Endothelial cell of umbilical vein (primary cell): ENCODE measurements at regions not wholly inside any gene's neighbourhood (a gene's known extent, or its start where the extent isn't known, plus 50 kb on each side); places are given as distances from the start of the nearest gene placed in this dataset.

ENCODE experiments used
- BruUV-seq: library from RNA; stranded (reverse); fragments of 400-500 nt; replicated peaks from 2 replicates; lab custom pipeline; 2021; lab: Mats Ljungman, UMichigan
- CTCF ChIA-PET: fragments of 300-600, 350-600 bp; sonication (Branson Sonifier 250); formaldehyde crosslinking; loops from one replicate; lab custom pipeline; 2021; ENCODE audit warnings: antibody characterized with exemption, inconsistent platforms; lab: Charles Lee
- POLR2A ChIA-PET: fragments of 300-600, 350-600 bp; sonication (Branson Sonifier 250); formaldehyde crosslinking; loops from one replicate; lab custom pipeline; 2021; ENCODE audit warnings: antibody characterized with exemption, inconsistent platforms; lab: Charles Lee
- DNase-seq: peaks from one replicate; pipeline ENCODE4 v3.0.0-alpha.2; 2011; ENCODE audit warnings: low read depth, low spot score
- FAIRE-seq: peaks from 2 replicates; lab custom pipeline; 2011; peaks lifted over from hg19 to GRCh38; lab: Jason Lieb, UNC
- H2AFZ ChIP-seq: 2 replicates; pipeline ENCODE4 v1.6.0; 2012; ENCODE audit warnings: low read depth, low read length, control low read depth, inconsistent platforms
- H3K27ac ChIP-seq: 2 replicates; pipeline ENCODE4 v1.5.1; 2011; ENCODE audit warnings: low read depth, mild to moderate bottlenecking, control low read depth, low read length, moderate library complexity; ENCODE audit not compliant: insufficient read depth
- H3K27me3 ChIP-seq, 2 experiments: 2 replicates each; pipeline versions ENCODE4 v1.6.0 to v1.6.1; 2011; ENCODE audit warnings: low read length in 2 of 2, mixed read lengths in 1 of 2; ENCODE audit not compliant: control insufficient read depth in 2 of 2, insufficient read depth in 2 of 2
- H3K36me3 ChIP-seq, 2 experiments: 2 replicates in 1 of 2; 3 replicates in 1 of 2; pipeline ENCODE4 v1.5.1; 2011; ENCODE audit warnings: low read length in 2 of 2, mild to moderate bottlenecking in 1 of 2, moderate library complexity in 1 of 2; ENCODE audit not compliant: control insufficient read depth in 2 of 2, insufficient read depth in 2 of 2; ENCODE audit errors: extremely low read depth in 1 of 2
- H3K4me1 ChIP-seq: 3 replicates; pipeline ENCODE4 v1.5.1; 2011; ENCODE audit warnings: mild to moderate bottlenecking, low read length; ENCODE audit not compliant: control insufficient read depth, insufficient read depth; ENCODE audit errors: extremely low read depth
- H3K4me2 ChIP-seq: 2 replicates; pipeline ENCODE4 v1.6.1; 2011; ENCODE audit warnings: low read length, control low read depth, mixed read lengths; ENCODE audit not compliant: insufficient read depth
- H3K4me3 ChIP-seq, 3 experiments: fragments of 200-600 bp in 1 of 3; sonication (generic), shearing (Covaris generic) in 1 of 3; replicated peaks in 1 of 3; 2 replicates each; pipeline ENCODE4 v1.5.1; 2011 to 2016; ENCODE audit warnings: control low read depth in 3 of 3, low read length in 3 of 3, mild to moderate bottlenecking in 2 of 3, inconsistent platforms in 1 of 3, low read depth in 1 of 3, moderate library complexity in 1 of 3; ENCODE audit not compliant: insufficient read depth in 1 of 3
- H3K79me2 ChIP-seq: 2 replicates; pipeline ENCODE4 v1.6.0; 2012; ENCODE audit warnings: low read length, inconsistent platforms; ENCODE audit not compliant: control insufficient read depth, insufficient read depth
- H3K9ac ChIP-seq: replicated peaks from 2 replicates; pipeline ENCODE3; 2011; ENCODE audit warnings: low read length, control low read depth; ENCODE audit not compliant: insufficient read depth; ENCODE audit errors: extremely low read depth
- H3K9me1 ChIP-seq: replicated peaks from 3 replicates; pipeline ENCODE4 v1.6.0; 2011; ENCODE audit warnings: mild to moderate bottlenecking, low read length; ENCODE audit not compliant: control insufficient read depth, insufficient read depth; ENCODE audit errors: extremely low read depth
- H3K9me3 ChIP-seq: replicated peaks from 2 replicates; pipeline ENCODE4 v1.5.1; 2012; ENCODE audit warnings: low read length, inconsistent platforms; ENCODE audit not compliant: control insufficient read depth, insufficient read depth
- H4K20me1 ChIP-seq: replicated peaks from 2 replicates; pipeline ENCODE3; 2011; ENCODE audit warnings: mild to moderate bottlenecking, low read length; ENCODE audit not compliant: control insufficient read depth, insufficient read depth; ENCODE audit errors: extremely low read depth
- EZH2 ChIP-seq: IDR thresholded peaks from 2 replicates; pipeline ENCODE4 v1.6.1; 2012; ENCODE audit warnings: borderline replicate concordance, low read depth, mild to moderate bottlenecking, moderate library complexity, low read length, inconsistent platforms; ENCODE audit not compliant: severe bottlenecking
- FOS ChIP-seq: IDR thresholded peaks from 2 replicates; pipeline ENCODE4 v1.6.1; 2011; ENCODE audit warnings: mild to moderate bottlenecking, low read length, moderate library complexity, borderline replicate concordance; ENCODE audit not compliant: insufficient read depth
- GATA2 ChIP-seq: IDR thresholded peaks from 2 replicates; pipeline ENCODE4 v1.7.0; 2011; ENCODE audit warnings: low read depth, mild to moderate bottlenecking, moderate library complexity, mixed read lengths, low read length; ENCODE audit not compliant: insufficient read length, insufficient read depth
- JUN ChIP-seq: IDR thresholded peaks from 2 replicates; pipeline ENCODE4 v1.6.1; 2011; ENCODE audit warnings: borderline replicate concordance, low read depth; ENCODE audit not compliant: insufficient read length, insufficient read depth
- MYC ChIP-seq: IDR thresholded peaks from one replicate; pipeline ENCODE4 v1.6.1; 2011; ENCODE audit warnings: mild to moderate bottlenecking, low read depth, low read length
- POLR2A ChIP-seq: IDR thresholded peaks from 2 replicates; pipeline ENCODE4 v1.6.1; 2012; ENCODE audit warnings: low read depth, mild to moderate bottlenecking, control low read depth, low read length
- POLR2AphosphoS5 ChIP-seq: IDR thresholded peaks from 2 replicates; pipeline ENCODE4 v1.6.1; 2012; ENCODE audit warnings: low read depth, mild to moderate bottlenecking, control low read depth, low read length, moderate library complexity; ENCODE audit not compliant: insufficient read depth
- dilution Hi-C: fragments of 300-500 bp; cut with MboI; formaldehyde crosslinking; loops from one replicate; pipeline ENCODE4 v1.15.0; 2019; ENCODE audit warnings: low sequenced_read_pairs; ENCODE audit not compliant: extremely low pct_ligation_motif_present
- intact Hi-C: fragments of 100-400 bp; cut with micrococcal nuclease; formaldehyde crosslinking; loops from one replicate; pipeline ENCODE4 v1.10.0; 2022
- TF ChIP-seq, protein P1 (sequence below): IDR thresholded peaks from 2 replicates; pipeline ENCODE4 v1.6.1; 2011; ENCODE audit not compliant: insufficient read depth, insufficient read length
- TF ChIP-seq, protein P2 (sequence below), 2 donors: IDR thresholded peaks; 1 replicate in 1 of 2; 2 replicates in 1 of 2; pipeline ENCODE4 v1.5.1; 2011; ENCODE audit warnings: low read length in 2 of 2, mild to moderate bottlenecking in 2 of 2, moderate library complexity in 2 of 2, control low read depth in 1 of 2, inconsistent platforms in 1 of 2, low read depth in 1 of 2; ENCODE audit not compliant: insufficient read depth in 1 of 2; ENCODE audit errors: extremely low read depth in 1 of 2

DNA sequence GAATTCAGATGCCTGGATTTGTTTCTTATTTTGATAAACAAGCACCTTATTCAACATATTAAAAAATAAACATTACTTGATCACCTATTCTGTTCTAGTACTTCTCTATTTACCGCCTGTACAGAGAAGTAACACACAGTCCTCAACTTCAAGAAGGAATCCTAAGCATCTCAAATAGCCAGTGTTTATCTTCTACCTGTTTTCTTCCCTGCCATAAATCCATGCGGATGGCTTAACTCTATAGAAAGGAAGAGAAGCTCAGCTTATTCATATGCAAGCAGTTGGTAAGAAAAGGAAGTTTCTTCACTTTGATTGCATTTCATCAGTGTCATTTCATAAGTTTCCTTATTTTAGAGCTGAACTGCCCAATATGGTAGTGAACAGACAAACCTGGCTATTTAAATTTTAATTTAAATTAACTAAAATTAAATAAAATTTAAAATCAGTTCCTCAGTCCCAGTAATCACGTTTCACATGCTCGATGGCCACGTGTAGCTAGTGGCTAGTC lies 210.0 kb upstream of the PEX5L start:
- no peaks in the 10 kb centered on the region for H3K27me3 ChIP-seq
- no peaks in the 10 kb centered on the region for H3K9me3 ChIP-seq
- intact Hi-C loops (loop anchor here (10.0 kb wide), 1 partner anchor 318 kb away; no protein-coding TSS in a partner anchor), dilution Hi-C loops (no loop called here)
- no TSS peak for BruUV-seq
- no peak overlapping the region for H3K27ac ChIP-seq
- no peaks in the 10 kb centered on the region for H3K36me3 ChIP-seq
- H3K9ac ChIP-seq: no peak overlapping the region
- DNase-seq (no peak), FAIRE-seq (no peak)
- no peak overlapping the region for H3K4me3 ChIP-seq
- H4K20me1 ChIP-seq: no peaks in the 10 kb centered on the region
- no peaks in the 10 kb centered on the region for H3K4me1 ChIP-seq
- H3K9me1 ChIP-seq: no peaks in the 10 kb centered on the region
- no peaks in the 10 kb centered on the region for H3K79me2 ChIP-seq
- H3K4me2 ChIP-seq: no peak overlapping the region
- TF ChIP-seq FOS: no peak
- H2AFZ ChIP-seq: no peak overlapping the region
- ChIA-PET CTCF (no interaction called here), POLR2A (no interaction called here)

DNA sequence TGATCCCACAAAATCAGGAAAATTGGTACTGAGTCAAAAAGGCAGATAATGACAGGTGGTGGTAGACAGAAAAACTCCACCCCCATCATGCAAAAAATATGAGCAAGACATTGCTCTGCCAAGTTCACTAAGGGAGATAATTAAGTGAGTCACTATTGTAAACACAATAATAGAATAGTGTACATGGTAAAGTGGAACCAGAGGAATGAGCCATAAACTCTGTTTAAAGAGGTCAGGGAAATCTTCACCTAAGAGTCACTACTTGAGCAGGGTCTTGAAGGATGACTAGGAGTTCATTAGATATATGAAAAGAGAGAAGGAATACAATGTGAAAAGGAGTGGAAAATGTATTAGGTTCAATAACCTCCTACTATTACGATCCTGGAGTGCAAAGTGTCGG lies 213.4 kb upstream of the PEX5L start:
- POLR2A ChIA-PET: no interaction called here
- intact Hi-C loops: no loop called here
- FAIRE-seq (no peak), DNase-seq (no peak)
- TF ChIP-seq, protein P1, sequence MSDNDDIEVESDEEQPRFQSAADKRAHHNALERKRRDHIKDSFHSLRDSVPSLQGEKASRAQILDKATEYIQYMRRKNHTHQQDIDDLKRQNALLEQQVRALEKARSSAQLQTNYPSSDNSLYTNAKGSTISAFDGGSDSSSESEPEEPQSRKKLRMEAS: no peak
- no peak for TF ChIP-seq MYC
- no peak for TF ChIP-seq GATA2
- no peak for TF ChIP-seq POLR2A
- TF ChIP-seq POLR2AphosphoS5: no peak
- TF ChIP-seq, protein P2, sequence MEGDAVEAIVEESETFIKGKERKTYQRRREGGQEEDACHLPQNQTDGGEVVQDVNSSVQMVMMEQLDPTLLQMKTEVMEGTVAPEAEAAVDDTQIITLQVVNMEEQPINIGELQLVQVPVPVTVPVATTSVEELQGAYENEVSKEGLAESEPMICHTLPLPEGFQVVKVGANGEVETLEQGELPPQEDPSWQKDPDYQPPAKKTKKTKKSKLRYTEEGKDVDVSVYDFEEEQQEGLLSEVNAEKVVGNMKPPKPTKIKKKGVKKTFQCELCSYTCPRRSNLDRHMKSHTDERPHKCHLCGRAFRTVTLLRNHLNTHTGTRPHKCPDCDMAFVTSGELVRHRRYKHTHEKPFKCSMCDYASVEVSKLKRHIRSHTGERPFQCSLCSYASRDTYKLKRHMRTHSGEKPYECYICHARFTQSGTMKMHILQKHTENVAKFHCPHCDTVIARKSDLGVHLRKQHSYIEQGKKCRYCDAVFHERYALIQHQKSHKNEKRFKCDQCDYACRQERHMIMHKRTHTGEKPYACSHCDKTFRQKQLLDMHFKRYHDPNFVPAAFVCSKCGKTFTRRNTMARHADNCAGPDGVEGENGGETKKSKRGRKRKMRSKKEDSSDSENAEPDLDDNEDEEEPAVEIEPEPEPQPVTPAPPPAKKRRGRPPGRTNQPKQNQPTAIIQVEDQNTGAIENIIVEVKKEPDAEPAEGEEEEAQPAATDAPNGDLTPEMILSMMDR (IDR thresholded peaks at IDR 0.05; ENCODE audit: extremely low read depth in 1 of 2, insufficient read depth in 1 of 2, low read depth in 1 of 2, low read length in 2 of 2): no peak
- no peak for TF ChIP-seq EZH2
- TF ChIP-seq JUN: no peak
- no peak for TF ChIP-seq FOS
- H3K9me3 ChIP-seq: no peaks in the 10 kb centered on the region
- no peak overlapping the region for H3K4me2 ChIP-seq
- no peak overlapping the region for H3K27ac ChIP-seq
- no peak overlapping the region for H3K9ac ChIP-seq
- dilution Hi-C loops: no loop called here
- H3K4me1 ChIP-seq: no peaks in the 10 kb centered on the region
- CTCF ChIA-PET: no interaction called here
- no peak overlapping the region for H3K4me3 ChIP-seq
- no peaks in the 10 kb centered on the region for H4K20me1 ChIP-seq
- H3K27me3 ChIP-seq: no peaks in the 10 kb centered on the region
- no peaks in the 10 kb centered on the region for H3K36me3 ChIP-seq
- BruUV-seq: no TSS peak
- no peak overlapping the region for H2AFZ ChIP-seq
- no peaks in the 10 kb centered on the region for H3K79me2 ChIP-seq
- H3K9me1 ChIP-seq: no peaks in the 10 kb centered on the region
